ENCODE measurements at regions not wholly inside any gene's neighbourhood (a gene's known extent, or its start where the extent isn't known, plus 50 kb on each side); places are given as distances from the start of the nearest gene placed in this dataset.

GRCh38 chr9:86854898-86855523 lies 92.3 kb downstream of the GAS1 start:
- TF ChIP-seq ZSCAN9 (CRISPR knock-in tag; IDR thresholded peaks at IDR 0.05; ENCODE audit: borderline replicate concordance), result no peak
- no peak for TF ChIP-seq ZFYVE20 (CRISPR knock-in tag; IDR thresholded peaks at IDR 0.05; ENCODE audit: borderline replicate concordance, low read depth)
- TF ChIP-seq U2AF2 (IDR thresholded peaks at IDR 0.05; ENCODE audit: low read depth, low read length), result no peak
- TF ChIP-seq HNRNPL (IDR thresholded peaks at IDR 0.05; ENCODE audit: low read depth, low read length), result no peak
- no peak for TF ChIP-seq NR3C1 (CRISPR knock-in tag; IDR thresholded peaks at IDR 0.05)
- TF ChIP-seq ESRRA (CRISPR knock-in tag; IDR thresholded peaks at IDR 0.05; ENCODE audit: low read depth), result no peak
- no peak for TF ChIP-seq MXD4 (CRISPR knock-in tag; IDR thresholded peaks at IDR 0.05)
- no peak for TF ChIP-seq BCL3 (CRISPR knock-in tag; IDR thresholded peaks at IDR 0.05)
- TF ChIP-seq MYC (CRISPR knock-in tag; IDR thresholded peaks at IDR 0.05; ENCODE audit: borderline replicate concordance), result no peak
- TF ChIP-seq ZNF282 (IDR thresholded peaks at IDR 0.05; ENCODE audit: partially characterized antibody), result no peak
- TF ChIP-seq ONECUT2 (CRISPR knock-in tag; IDR thresholded peaks at IDR 0.05), result no peak

Data from HepG2 (cell line).